ENCODE measurements at regions not wholly inside any gene's neighbourhood (a gene's known extent, or its start where the extent isn't known, plus 50 kb on each side); places are given as distances from the start of the nearest gene placed in this dataset.

DNA sequence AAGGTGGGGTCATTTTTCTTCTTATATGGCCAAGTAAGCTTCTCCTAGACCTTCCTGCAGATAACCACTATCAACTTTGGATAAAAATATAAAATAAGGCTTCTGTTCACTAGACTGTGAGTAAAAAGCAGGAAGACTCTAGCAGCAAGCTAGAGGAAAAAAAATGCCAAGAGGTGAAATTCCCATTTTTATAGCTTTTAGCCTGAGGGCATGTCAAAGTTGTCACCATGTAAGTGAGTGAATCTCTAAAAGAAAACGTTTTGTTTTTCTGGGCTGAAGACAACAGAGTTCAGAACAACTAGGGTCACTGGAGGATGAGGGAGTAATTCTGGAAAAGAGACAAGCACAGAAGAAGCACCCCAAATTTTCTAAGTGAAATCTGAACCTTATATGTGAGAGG, 143.9 kb upstream of the DIO3 start:
- no peaks in the 10 kb centered on the region for H3K79me2 ChIP-seq (ENCODE audit: insufficient read depth, low read length)
- no peak for DNase-seq (ENCODE audit: low read depth)

DNA sequence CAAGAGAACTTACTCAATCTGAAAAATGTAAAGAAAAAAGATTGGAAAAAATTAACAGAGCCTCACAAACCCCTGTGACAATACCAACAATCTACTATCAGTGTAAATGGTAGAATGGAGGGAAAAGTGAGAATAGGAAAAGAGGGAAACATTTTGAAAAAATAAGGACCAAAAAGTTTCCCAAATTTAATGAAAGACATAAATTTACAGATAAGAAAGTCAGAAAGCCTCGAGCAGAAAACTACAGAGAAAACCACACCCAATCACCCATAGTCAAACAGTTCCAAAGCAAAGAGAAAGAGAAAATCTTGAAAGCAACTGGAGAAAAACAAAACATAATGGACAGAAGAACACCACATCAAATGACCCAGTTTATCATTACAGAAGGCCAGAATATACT, 142.7 kb upstream of the DIO3 start:
- FAIRE-seq = no peak
- no peaks in the 10 kb centered on the region for H3K9me3 Mint-ChIP-seq (ENCODE audit: unreplicated experiment)
- no peaks in the 10 kb centered on the region for H3K9me3 ChIP-seq (ENCODE audit: insufficient read depth, low read depth, low read length)

More for the DNA sequence above, 143.9 kb upstream of the DIO3 start:
- TF ChIP-seq, protein P1, sequence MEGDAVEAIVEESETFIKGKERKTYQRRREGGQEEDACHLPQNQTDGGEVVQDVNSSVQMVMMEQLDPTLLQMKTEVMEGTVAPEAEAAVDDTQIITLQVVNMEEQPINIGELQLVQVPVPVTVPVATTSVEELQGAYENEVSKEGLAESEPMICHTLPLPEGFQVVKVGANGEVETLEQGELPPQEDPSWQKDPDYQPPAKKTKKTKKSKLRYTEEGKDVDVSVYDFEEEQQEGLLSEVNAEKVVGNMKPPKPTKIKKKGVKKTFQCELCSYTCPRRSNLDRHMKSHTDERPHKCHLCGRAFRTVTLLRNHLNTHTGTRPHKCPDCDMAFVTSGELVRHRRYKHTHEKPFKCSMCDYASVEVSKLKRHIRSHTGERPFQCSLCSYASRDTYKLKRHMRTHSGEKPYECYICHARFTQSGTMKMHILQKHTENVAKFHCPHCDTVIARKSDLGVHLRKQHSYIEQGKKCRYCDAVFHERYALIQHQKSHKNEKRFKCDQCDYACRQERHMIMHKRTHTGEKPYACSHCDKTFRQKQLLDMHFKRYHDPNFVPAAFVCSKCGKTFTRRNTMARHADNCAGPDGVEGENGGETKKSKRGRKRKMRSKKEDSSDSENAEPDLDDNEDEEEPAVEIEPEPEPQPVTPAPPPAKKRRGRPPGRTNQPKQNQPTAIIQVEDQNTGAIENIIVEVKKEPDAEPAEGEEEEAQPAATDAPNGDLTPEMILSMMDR (IDR thresholded peaks at IDR 0.05; ENCODE audit: insufficient read depth, low read depth, low read length) = no peak
- no peak for TF ChIP-seq EZH2 (IDR thresholded peaks at IDR 0.05; ENCODE audit: insufficient read depth, low read length)
- Histone ChIP-seq H3K4me2 (ENCODE audit: low read length) (no peak overlapping the region), H3K9ac (ENCODE audit: low read length) (no peak overlapping the region), H3K27ac (ENCODE audit: low read depth, low read length) (no peak overlapping the region), H3K36me3 (ENCODE audit: insufficient read depth, low read length) (no peaks in the 10 kb centered on the region), H3K4me1 (ENCODE audit: insufficient read depth, low read length) (peaks cover 5% of the 10 kb centered on the region), H3K9me3 (ENCODE audit: insufficient read depth, low read depth, low read length) (no peaks in the 10 kb centered on the region), H3K4me3 (ENCODE audit: insufficient read depth, low read depth, low read length) (no peak overlapping the region), H2AFZ (ENCODE audit: low read depth, low read length) (no peak overlapping the region), H4K20me1 (ENCODE audit: insufficient read depth, low read length) (no peaks in the 10 kb centered on the region), H3K27me3 (ENCODE audit: insufficient read depth, low read length) (peaks cover 6% of the 10 kb centered on the region)
- Mint-ChIP-seq H3K4me1 (ENCODE audit: low read depth, unreplicated experiment) (peaks cover 20% of the 10 kb centered on the region), H3K4me3 (ENCODE audit: unreplicated experiment) (no peak overlapping the region), H3K9me3 (ENCODE audit: unreplicated experiment) (no peaks in the 10 kb centered on the region), H3K27ac (ENCODE audit: unreplicated experiment) (no peak overlapping the region), H3K27me3 (ENCODE audit: low read depth, unreplicated experiment) (no peaks in the 10 kb centered on the region), H3K36me3 (ENCODE audit: low read depth, unreplicated experiment) (no peaks in the 10 kb centered on the region)
- no peak for FAIRE-seq

DNA sequence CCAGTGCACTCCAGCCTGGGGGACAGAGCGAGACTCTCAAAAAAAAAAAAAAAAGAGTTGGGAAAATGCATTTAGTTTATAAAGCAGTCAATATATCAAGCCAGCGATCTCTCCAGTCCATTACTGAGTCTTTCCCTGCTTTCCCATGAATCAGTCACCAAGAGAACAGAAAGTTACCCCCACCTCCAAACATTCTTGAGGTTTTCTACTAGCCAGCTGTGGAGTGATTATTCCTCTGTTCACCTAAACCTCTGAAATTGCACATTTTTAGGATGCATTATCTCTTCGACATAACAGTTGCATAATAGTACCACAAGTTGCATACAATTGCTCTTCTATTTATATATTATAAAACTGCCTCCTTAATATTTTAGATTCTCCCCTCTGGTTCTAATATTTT, 134.8 kb upstream of the DIO3 start:
- no peak for FAIRE-seq
- peaks cover 12% of the 10 kb centered on the region for H3K9me3 Mint-ChIP-seq (ENCODE audit: unreplicated experiment)
- no peaks in the 10 kb centered on the region for H3K4me1 ChIP-seq (ENCODE audit: insufficient read depth, low read length)
- no peaks in the 10 kb centered on the region for H4K20me1 ChIP-seq (ENCODE audit: insufficient read depth, low read length)
- no peaks in the 10 kb centered on the region for H3K36me3 ChIP-seq (ENCODE audit: insufficient read depth, low read length)
- no peak overlapping the region for H3K27ac Mint-ChIP-seq (ENCODE audit: unreplicated experiment)
- DNase-seq (ENCODE audit: low read depth) = peak; percentile 36
- peaks cover 9% of the 10 kb centered on the region for H3K4me1 Mint-ChIP-seq (ENCODE audit: low read depth, unreplicated experiment)
- no peak overlapping the region for H3K4me2 ChIP-seq (ENCODE audit: low read length)
- no peaks in the 10 kb centered on the region for H3K36me3 Mint-ChIP-seq (ENCODE audit: low read depth, unreplicated experiment)
- H3K4me3 ChIP-seq (ENCODE audit: insufficient read depth, low read depth, low read length) = no peak overlapping the region
- no peaks in the 10 kb centered on the region for H3K79me2 ChIP-seq (ENCODE audit: insufficient read depth, low read length)
- H3K27me3 ChIP-seq (ENCODE audit: insufficient read depth, low read length) = no peaks in the 10 kb centered on the region
- H3K9me3 ChIP-seq (ENCODE audit: insufficient read depth, low read depth, low read length) = no peaks in the 10 kb centered on the region
- H2AFZ ChIP-seq (ENCODE audit: low read depth, low read length) = no peak overlapping the region
- no peak overlapping the region for H3K27ac ChIP-seq (ENCODE audit: low read depth, low read length)
- no peak overlapping the region for H3K4me3 Mint-ChIP-seq (ENCODE audit: unreplicated experiment)
- H3K9ac ChIP-seq (ENCODE audit: low read length) = no peak overlapping the region
- H3K27me3 Mint-ChIP-seq (ENCODE audit: low read depth, unreplicated experiment) = peaks cover 6% of the 10 kb centered on the region
- no peak for TF ChIP-seq EZH2 (IDR thresholded peaks at IDR 0.05; ENCODE audit: insufficient read depth, low read length)
- TF ChIP-seq, protein P1 (IDR thresholded peaks at IDR 0.05; ENCODE audit: insufficient read depth, low read depth, low read length) = no peak

More for the DNA sequence above, 142.7 kb upstream of the DIO3 start:
- Mint-ChIP-seq H3K4me1 (ENCODE audit: low read depth, unreplicated experiment) (peaks cover 16% of the 10 kb centered on the region), H3K36me3 (ENCODE audit: low read depth, unreplicated experiment) (no peaks in the 10 kb centered on the region), H3K27ac (ENCODE audit: unreplicated experiment) (no peak overlapping the region), H3K4me3 (ENCODE audit: unreplicated experiment) (no peak overlapping the region), H3K27me3 (ENCODE audit: low read depth, unreplicated experiment) (no peaks in the 10 kb centered on the region)
- H3K4me1 ChIP-seq (ENCODE audit: insufficient read depth, low read length) = no peaks in the 10 kb centered on the region
- no peak overlapping the region for H3K4me2 ChIP-seq (ENCODE audit: low read length)
- no peak overlapping the region for H3K4me3 ChIP-seq (ENCODE audit: insufficient read depth, low read depth, low read length)
- no peaks in the 10 kb centered on the region for H3K36me3 ChIP-seq (ENCODE audit: insufficient read depth, low read length)
- H3K9ac ChIP-seq (ENCODE audit: low read length) = no peak overlapping the region
- H4K20me1 ChIP-seq (ENCODE audit: insufficient read depth, low read length) = no peaks in the 10 kb centered on the region
- DNase-seq (ENCODE audit: low read depth) = no peak
- no peak for TF ChIP-seq EZH2 (IDR thresholded peaks at IDR 0.05; ENCODE audit: insufficient read depth, low read length)
- TF ChIP-seq, protein P1 (IDR thresholded peaks at IDR 0.05; ENCODE audit: insufficient read depth, low read depth, low read length) = no peak
- H3K79me2 ChIP-seq (ENCODE audit: insufficient read depth, low read length) = no peaks in the 10 kb centered on the region
- H3K27me3 ChIP-seq (ENCODE audit: insufficient read depth, low read length) = no peaks in the 10 kb centered on the region
- no peak overlapping the region for H3K27ac ChIP-seq (ENCODE audit: low read depth, low read length)
- no peak overlapping the region for H2AFZ ChIP-seq (ENCODE audit: low read depth, low read length)

Data from astrocyte (in vitro differentiated cells and primary cell).